Mesendoderm (in vitro differentiated cells): ENCODE measurements at regions not wholly inside any gene's neighbourhood (a gene's known extent, or its start where the extent isn't known, plus 50 kb on each side); places are given as distances from the start of the nearest gene placed in this dataset.
"Not testable (repeated sequence)": the region's sequence is repeated elsewhere in the genome, so short reads cannot be mapped to it uniquely, and the experiment has no call there.

Experiments
- DNase-seq: peaks from one replicate; pipeline ENCODE4 v3.0.0; 2013
- H2AK5ac ChIP-seq: 2 replicates; pipeline ENCODE4 v1.6.1; 2013; ENCODE audit warnings: low read length, inconsistent platforms
- H2BK120ac ChIP-seq: 2 replicates; pipeline ENCODE4 v1.6.1; 2013; ENCODE audit warnings: low read depth, mild to moderate bottlenecking, low read length, moderate library complexity, mixed read lengths
- H2BK15ac ChIP-seq: replicated peaks from 2 replicates; pipeline ENCODE4 v1.6.1; 2013; ENCODE audit warnings: low read depth, mild to moderate bottlenecking, moderate library complexity
- H2BK5ac ChIP-seq: 2 replicates; pipeline ENCODE4 v1.6.1; 2013; ENCODE audit warnings: low read length, inconsistent platforms
- H3K18ac ChIP-seq: 2 replicates; pipeline ENCODE4 v1.6.1; 2013; ENCODE audit warnings: mild to moderate bottlenecking, low read length, mixed read lengths
- H3K23ac ChIP-seq: one replicate; pipeline ENCODE4 v1.6.1; 2013; ENCODE audit warnings: low read length
- H3K27ac ChIP-seq: 2 replicates; pipeline ENCODE4 v1.5.1; 2013; ENCODE audit warnings: low read depth, mild to moderate bottlenecking, inconsistent platforms, low read length, moderate library complexity
- H3K27me3 ChIP-seq: 2 replicates; pipeline ENCODE4 v1.6.1; 2013; ENCODE audit warnings: low read length, control low read depth, mild to moderate bottlenecking, inconsistent platforms; ENCODE audit not compliant: insufficient read depth, poor library complexity
- H3K36me3 ChIP-seq: 2 replicates; pipeline ENCODE4 v1.6.1; 2013; ENCODE audit warnings: low read length, inconsistent platforms; ENCODE audit not compliant: control insufficient read depth, insufficient read depth
- H3K4ac ChIP-seq: one replicate; pipeline ENCODE4 v1.6.1; 2013; ENCODE audit warnings: low read depth, mild to moderate bottlenecking, low read length, moderate library complexity
- H3K4me1 ChIP-seq: 2 replicates; pipeline ENCODE4 v1.6.1; 2013; ENCODE audit warnings: low read depth, low read length, inconsistent platforms; ENCODE audit not compliant: control insufficient read depth
- H3K4me2 ChIP-seq: 2 replicates; pipeline ENCODE4 v1.6.1; 2013; ENCODE audit warnings: low read length
- H3K4me3 ChIP-seq: 2 replicates; pipeline ENCODE4 v1.5.1; 2013; ENCODE audit warnings: mild to moderate bottlenecking, low read length
- H3K56ac ChIP-seq: one replicate; pipeline ENCODE4 v1.6.1; 2013; ENCODE audit warnings: low read length
- H3K79me1 ChIP-seq: 2 replicates; pipeline ENCODE4 v1.6.1; 2013; ENCODE audit warnings: low read length, inconsistent platforms
- H3K79me2 ChIP-seq: 2 replicates; pipeline ENCODE4 v1.6.1; 2013; ENCODE audit warnings: mild to moderate bottlenecking, low read length; ENCODE audit not compliant: control insufficient read depth, insufficient read depth
- H3K9ac ChIP-seq: 2 replicates; pipeline ENCODE4 v1.6.1; 2013; ENCODE audit warnings: low read length, inconsistent platforms
- H4K5ac ChIP-seq: one replicate; pipeline ENCODE4 v1.6.1; 2013; ENCODE audit warnings: low read length
- H4K8ac ChIP-seq: one replicate; pipeline ENCODE4 v1.6.1; 2013; ENCODE audit warnings: low read depth, mild to moderate bottlenecking, control low read depth, low read length, moderate library complexity
- WGBS: extraction: QIAGEN DNeasy Blood & Tissue Kit; methylation state at CpG from one replicate; pipeline ENCODE4 v1.1.7; 2013; ENCODE audit warnings: low lambda C conversion rate, missing lambda C conversion rate; ENCODE audit not compliant: insufficient coverage; ENCODE audit errors: extremely low coverage; 5-methylcytosine and 5-hydroxymethylcytosine counted together

- Histone ChIP-seq H2BK5ac (no peak overlapping the region), H2AK5ac (no peak overlapping the region), H3K4me2 (no peak overlapping the region), H3K4me3 (no peak overlapping the region), H3K56ac (no peak overlapping the region), H3K36me3 (no peaks in the 10 kb centered on the region), H3K27me3 (no peaks in the 10 kb centered on the region), H3K23ac (no peak overlapping the region), H4K8ac (no peak overlapping the region), H2BK120ac (no peak overlapping the region), H3K9ac (no peak overlapping the region), H2BK15ac (no peak overlapping the region), H3K27ac (no peak overlapping the region), H3K18ac (no peak overlapping the region), H3K79me1 (no peaks in the 10 kb centered on the region), H4K5ac (no peak overlapping the region), H3K79me2 (no peaks in the 10 kb centered on the region), H3K4ac (no peak overlapping the region), H3K4me1 (peaks cover 8% of the 10 kb centered on the region)
- DNase-seq = no peak
- no CpG with 5 or more reads among the region's 3 CpGs for WGBS
These were observed 290.0 kb upstream of the ADGRL2 start for GRCh38 chr1:81510701-81511100.

- Histone ChIP-seq H3K27ac (no peak overlapping the region), H3K36me3 (no peaks in the 10 kb centered on the region), H4K5ac (no peak overlapping the region), H2BK5ac (no peak overlapping the region), H2BK120ac (no peak overlapping the region), H3K79me1 (no peaks in the 10 kb centered on the region), H3K4ac (no peak overlapping the region), H3K4me3 (no peak overlapping the region), H3K79me2 (no peaks in the 10 kb centered on the region), H3K27me3 (no peaks in the 10 kb centered on the region), H2BK15ac (peak overlapping the region; percentile 60), H3K9ac (no peak overlapping the region), H3K18ac (no peak overlapping the region), H3K4me2 (no peak overlapping the region), H2AK5ac (no peak overlapping the region), H3K4me1 (peaks cover 8% of the 10 kb centered on the region), H3K56ac (no peak overlapping the region), H4K8ac (no peak overlapping the region), H3K23ac (no peak overlapping the region)
- WGBS = no CpG with 5 or more reads among the region's 5 CpGs
- peak; percentile 35 for DNase-seq
These were observed 291.1 kb upstream of the ADGRL2 start for GRCh38 chr1:81509594-81509993.

- no peak overlapping the region for H3K27ac ChIP-seq
- no peak overlapping the region for H2BK5ac ChIP-seq
- no CpG with 5 or more reads among the region's 1 CpG for WGBS
- no peak overlapping the region for H3K4me3 ChIP-seq
- no peak overlapping the region for H3K4ac ChIP-seq
- H2AK5ac ChIP-seq = no peak overlapping the region
- H3K36me3 ChIP-seq = no peaks in the 10 kb centered on the region
- H3K79me2 ChIP-seq = no peaks in the 10 kb centered on the region
- peaks cover 5% of the 10 kb centered on the region for H3K4me1 ChIP-seq
- no peak overlapping the region for H2BK120ac ChIP-seq
- no peak overlapping the region for H2BK15ac ChIP-seq
- no peak for DNase-seq
- no peak overlapping the region for H4K8ac ChIP-seq
- no peak overlapping the region for H3K4me2 ChIP-seq
- no peak overlapping the region for H3K9ac ChIP-seq
- no peaks in the 10 kb centered on the region for H3K79me1 ChIP-seq
- no peaks in the 10 kb centered on the region for H3K27me3 ChIP-seq
- H3K18ac ChIP-seq = no peak overlapping the region
- no peak overlapping the region for H4K5ac ChIP-seq
- peak overlapping the region; percentile 45 for H3K23ac ChIP-seq
- H3K56ac ChIP-seq = no peak overlapping the region
These were observed 294.0 kb upstream of the ADGRL2 start for GRCh38 chr1:81506699-81507098.

- Histone ChIP-seq H3K27ac (no peak overlapping the region), H3K4me1 (peaks cover 5% of the 10 kb centered on the region), H2BK120ac (no peak overlapping the region), H4K8ac (no peak overlapping the region), H3K36me3 (no peaks in the 10 kb centered on the region), H3K4ac (no peak overlapping the region), H2AK5ac (no peak overlapping the region), H3K27me3 (no peaks in the 10 kb centered on the region), H3K56ac (no peak overlapping the region), H3K4me2 (no peak overlapping the region), H3K9ac (no peak overlapping the region), H3K23ac (no peak overlapping the region), H3K79me1 (no peaks in the 10 kb centered on the region), H3K4me3 (no peak overlapping the region), H3K18ac (no peak overlapping the region), H3K79me2 (no peaks in the 10 kb centered on the region), H4K5ac (no peak overlapping the region), H2BK5ac (no peak overlapping the region), H2BK15ac (no peak overlapping the region)
- no CpG with 5 or more reads among the region's 4 CpGs for WGBS
- DNase-seq = no peak
These were observed 294.9 kb upstream of the ADGRL2 start for GRCh38 chr1:81505831-81506230.

DNA sequence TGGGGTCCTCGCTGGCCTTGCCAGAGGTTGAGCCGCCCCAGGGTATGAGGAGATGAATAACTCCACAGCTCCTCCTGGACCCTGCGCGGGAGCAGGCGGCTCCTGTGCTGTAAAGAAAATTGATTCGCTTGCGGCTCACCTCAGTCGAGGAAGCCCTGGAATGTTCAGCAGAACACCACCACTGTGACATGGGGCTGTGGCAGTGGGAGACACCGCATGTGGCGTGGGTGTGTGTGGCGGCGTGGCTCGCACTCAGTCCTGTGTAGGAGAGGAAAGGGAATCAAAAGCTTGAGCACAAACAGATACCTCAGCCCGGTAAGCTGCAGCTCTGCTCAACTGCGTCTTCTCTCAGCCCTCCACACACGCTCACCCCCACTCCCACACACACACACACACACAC, 295.9 kb upstream of the ADGRL2 start:
- H2AK5ac ChIP-seq, DNase-seq, H4K8ac ChIP-seq, H3K79me1 ChIP-seq, H3K27ac ChIP-seq, H2BK15ac ChIP-seq, H4K5ac ChIP-seq, H3K56ac ChIP-seq, H2BK5ac ChIP-seq, H3K4me3 ChIP-seq, H3K9ac ChIP-seq, H3K18ac ChIP-seq, H3K27me3 ChIP-seq, H3K4ac ChIP-seq, H3K36me3 ChIP-seq, H3K4me1 ChIP-seq, H3K23ac ChIP-seq, H2BK120ac ChIP-seq, H3K79me2 ChIP-seq, H3K4me2 ChIP-seq: not testable (repeated sequence)
- no CpG with 5 or more reads among the region's 16 CpGs for WGBS

DNA sequence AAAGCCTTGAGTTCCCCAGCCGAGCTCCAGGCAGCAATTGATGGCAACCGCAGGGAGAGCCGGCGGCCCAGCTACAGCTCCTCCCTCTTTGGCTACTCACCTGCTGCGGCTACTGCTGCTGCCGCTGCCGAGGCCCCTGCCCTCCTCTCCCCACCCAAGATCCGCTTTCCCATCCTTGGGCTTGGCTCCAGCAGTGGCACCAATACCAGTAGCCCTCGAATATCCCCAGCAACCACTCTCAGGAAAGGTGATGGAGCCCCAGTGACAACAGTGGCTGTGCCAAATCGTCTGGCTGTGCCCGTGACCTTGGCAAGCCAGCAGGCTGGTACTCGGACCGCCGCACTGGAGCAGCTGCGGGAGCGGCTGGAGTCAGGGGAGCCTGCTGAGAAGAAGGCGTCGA, 298.0 kb upstream of the ADGRL2 start:
- not testable (repeated sequence) for H3K4me3 ChIP-seq, H4K8ac ChIP-seq, H3K79me2 ChIP-seq, H3K18ac ChIP-seq, H2BK120ac ChIP-seq, H2BK5ac ChIP-seq, H3K27ac ChIP-seq, H3K23ac ChIP-seq, H3K56ac ChIP-seq, H3K79me1 ChIP-seq, H3K4me1 ChIP-seq, H3K36me3 ChIP-seq, H3K4ac ChIP-seq, H4K5ac ChIP-seq, H3K27me3 ChIP-seq, H3K4me2 ChIP-seq, H2AK5ac ChIP-seq, H3K9ac ChIP-seq, H2BK15ac ChIP-seq, DNase-seq
- no CpG with 5 or more reads among the region's 18 CpGs for WGBS
